BJ (cell line): ENCODE measurements at regions not wholly inside any gene's neighbourhood (a gene's known extent, or its start where the extent isn't known, plus 50 kb on each side); places are given as distances from the start of the nearest gene placed in this dataset.

Source experiments
- CTCF ChIA-PET: fragments of 350-600 bp; formaldehyde crosslinking; extraction: SDS; loops from one replicate; lab custom pipeline; 2021; ENCODE audit warnings: antibody characterized with exemption, inconsistent platforms; lab: Yijun Ruan, JAX
- POLR2A ChIA-PET: fragments of 300-600 bp; sonication (Branson Sonifier 250); formaldehyde crosslinking; extraction: SDS; loops from one replicate; lab custom pipeline; 2021; ENCODE audit warnings: antibody characterized with exemption; lab: Charles Lee
- DNase-seq: peaks from one replicate; pipeline ENCODE4 v3.0.0-alpha.2; 2011; ENCODE audit warnings: low read depth
- H3K27me3 ChIP-seq: 2 replicates; pipeline ENCODE4 v1.6.0; 2011; ENCODE audit warnings: low read length; ENCODE audit not compliant: control insufficient read depth, insufficient read depth
- H3K36me3 ChIP-seq: 2 replicates; pipeline ENCODE4 v1.5.1; 2011; ENCODE audit warnings: low read length; ENCODE audit not compliant: control insufficient read depth, insufficient read depth
- H3K4me3 ChIP-seq: 2 replicates; pipeline ENCODE4 v1.5.1; 2011; ENCODE audit warnings: low read depth, mild to moderate bottlenecking, control low read depth, low read length
- CTCF ChIP-seq: IDR thresholded peaks from 2 replicates; pipeline ENCODE4 v1.5.1; 2011; ENCODE audit warnings: low read depth, mild to moderate bottlenecking, control low read depth, inconsistent platforms, low read length, moderate library complexity; ENCODE audit not compliant: insufficient read depth

- ChIA-PET CTCF (no interaction called here), POLR2A (no interaction called here)
- TF ChIP-seq CTCF: no peak
Measured at GRCh38 chr3:159139326-159139725, 337.5 kb downstream of the MFSD1 start.

DNA sequence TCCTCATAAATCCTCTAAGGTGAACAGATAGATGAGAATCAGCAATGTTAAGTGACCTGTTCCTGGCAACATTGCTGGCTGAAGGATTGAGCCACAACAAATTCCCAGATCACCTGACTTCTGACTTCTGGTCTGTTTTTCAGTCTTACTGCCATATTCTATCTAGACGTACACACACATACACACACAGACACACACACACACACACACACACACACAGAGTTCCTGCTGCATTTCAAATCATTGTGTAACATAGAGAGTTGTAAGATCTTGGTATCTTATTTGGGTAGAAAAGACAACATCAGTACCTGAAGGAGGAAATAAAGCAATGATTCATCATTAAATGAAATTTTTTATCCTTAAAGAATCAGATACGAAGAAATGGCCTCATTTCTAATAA, 342.6 kb downstream of the MFSD1 start:
- POLR2A ChIA-PET: no interaction called here
- DNase-seq: no peak
- CTCF ChIA-PET: no interaction called here
- no peaks in the 10 kb centered on the region for H3K36me3 ChIP-seq
- no peak for TF ChIP-seq CTCF
- no peak overlapping the region for H3K4me3 ChIP-seq
- no peaks in the 10 kb centered on the region for H3K27me3 ChIP-seq

More at GRCh38 chr3:159139326-159139725, 337.5 kb downstream of the MFSD1 start:
- Histone ChIP-seq H3K27me3 (no peaks in the 10 kb centered on the region), H3K4me3 (no peak overlapping the region), H3K36me3 (no peaks in the 10 kb centered on the region)
- DNase-seq: no peak

GRCh38 chr3:159144891-159145290, 343.0 kb downstream of the MFSD1 start:
- Histone ChIP-seq H3K36me3 (no peaks in the 10 kb centered on the region), H3K4me3 (no peak overlapping the region), H3K27me3 (no peaks in the 10 kb centered on the region)
- POLR2A ChIA-PET: no interaction called here
- CTCF ChIA-PET: no interaction called here
- DNase-seq: no peak
- TF ChIP-seq CTCF: no peak

DNA sequence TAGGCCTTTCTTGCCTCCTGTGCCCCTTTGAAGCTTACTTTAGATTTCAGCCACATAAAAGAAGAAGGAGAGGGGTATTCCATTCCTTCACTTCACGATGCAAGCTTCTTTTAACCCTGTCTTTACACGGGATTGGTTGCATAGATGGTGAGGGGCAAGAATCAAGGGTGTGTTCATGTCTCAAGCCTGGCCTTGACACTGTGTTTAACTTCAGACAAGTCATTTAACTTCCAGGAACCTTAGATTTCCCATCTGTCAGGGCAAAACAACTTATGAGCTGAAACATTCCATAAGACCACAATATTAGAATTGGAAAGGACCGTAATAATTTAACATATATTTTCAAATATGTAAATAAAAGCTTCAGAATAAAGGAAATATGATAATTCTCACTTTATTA, 344.5 kb downstream of the MFSD1 start:
- H3K36me3 ChIP-seq: no peaks in the 10 kb centered on the region
- ChIA-PET POLR2A (no interaction called here), CTCF (interaction anchor here (0.9 kb wide), 1 partner anchor 17 kb away, joined by 3 read pairs; no protein-coding TSS in a partner anchor)
- TF ChIP-seq CTCF: no peak
- no peaks in the 10 kb centered on the region for H3K27me3 ChIP-seq
- no peak overlapping the region for H3K4me3 ChIP-seq
- no peak for DNase-seq

DNA sequence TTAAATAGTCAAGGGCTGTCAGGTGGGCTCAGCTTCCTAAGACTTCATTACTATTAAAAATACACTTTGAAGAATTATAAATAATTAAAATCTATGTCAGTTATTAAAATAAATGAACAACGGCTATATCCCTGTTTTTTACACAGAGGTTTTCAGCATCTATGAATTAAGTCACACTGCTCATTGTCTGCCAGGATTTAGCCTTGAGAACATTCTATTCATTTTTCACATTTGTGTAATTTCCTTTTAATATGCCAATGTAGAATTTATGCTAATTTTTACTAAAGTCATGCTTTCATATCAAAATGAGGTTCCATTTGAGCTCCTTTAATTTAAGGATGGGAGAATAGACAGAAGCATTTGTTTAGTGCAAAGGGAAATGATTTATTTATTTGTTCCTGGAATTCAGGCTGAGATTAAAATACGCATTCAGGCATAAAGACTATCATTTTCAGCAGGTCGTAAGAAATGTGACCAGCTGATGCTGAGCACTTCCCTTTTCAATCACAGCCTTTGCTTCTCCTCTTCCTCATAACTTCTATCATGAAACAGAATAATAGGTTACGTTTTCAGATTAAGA, 345.1 kb downstream of the MFSD1 start:
- Histone ChIP-seq H3K36me3 (no peaks in the 10 kb centered on the region), H3K4me3 (no peak overlapping the region), H3K27me3 (no peaks in the 10 kb centered on the region)
- ChIA-PET CTCF (interaction anchor here (0.9 kb wide), 1 partner anchor 17 kb away, joined by 3 read pairs; no protein-coding TSS in a partner anchor), POLR2A (no interaction called here)
- no peak for TF ChIP-seq CTCF
- no peak for DNase-seq
